ENCODE measurements at regions not wholly inside any gene's neighbourhood (a gene's known extent, or its start where the extent isn't known, plus 50 kb on each side); places are given as distances from the start of the nearest gene placed in this dataset.
"Not testable (repeated sequence)": the region's sequence is repeated elsewhere in the genome, so short reads cannot be mapped to it uniquely, and the experiment has no call there.

DNA sequence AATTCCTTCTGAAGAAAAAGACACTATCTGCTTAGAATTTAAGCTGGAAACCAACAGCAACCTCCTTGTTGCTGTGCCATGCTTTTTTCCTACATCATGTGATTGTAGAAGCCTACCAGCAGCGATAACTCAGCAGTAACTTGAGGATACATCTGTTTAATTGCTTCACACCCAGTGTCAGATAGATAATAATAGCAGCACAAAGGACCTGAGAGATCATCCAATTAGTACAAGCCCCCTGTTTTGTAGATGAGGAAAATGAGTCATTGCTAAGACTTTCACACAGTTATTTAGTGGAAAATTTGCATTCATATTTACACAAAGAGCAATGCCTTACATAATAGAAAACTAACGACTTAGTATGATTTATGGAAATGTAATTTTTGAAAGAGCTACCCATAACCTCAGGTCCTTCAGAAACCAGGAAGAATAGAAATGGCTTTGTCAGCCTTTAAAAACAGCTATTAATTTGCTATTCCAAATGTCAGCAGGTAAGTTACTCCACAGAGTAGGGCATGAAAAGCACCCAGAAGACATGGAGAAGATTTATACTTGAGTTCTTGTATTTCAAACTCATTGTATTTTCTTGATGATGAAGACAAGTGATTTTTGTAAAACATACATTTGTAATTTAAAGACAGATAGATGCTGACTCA, 93.7 kb upstream of the SGCG start:
- no peak for DNase-seq (ENCODE audit: low read depth)

DNA sequence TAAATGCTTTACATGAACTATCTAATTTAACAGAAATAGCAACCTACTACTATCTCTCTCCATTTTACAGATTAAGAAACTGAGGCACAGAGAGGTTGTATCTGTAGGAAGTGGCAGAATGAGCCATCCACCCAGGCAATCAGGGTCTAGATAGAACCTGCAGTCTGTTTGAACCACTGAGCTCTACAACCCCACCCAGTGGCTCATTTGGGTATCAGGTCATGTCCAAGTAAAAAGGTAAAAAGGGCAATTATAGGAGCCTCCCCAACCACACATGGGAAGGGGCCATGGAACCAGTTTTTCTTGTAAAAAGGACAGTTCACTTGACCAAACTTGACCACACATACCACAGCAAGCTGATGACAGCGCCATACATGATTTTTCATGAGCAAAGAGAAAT, 92.9 kb upstream of the SGCG start:
- DNase-seq (ENCODE audit: low read depth) = no peak

DNA sequence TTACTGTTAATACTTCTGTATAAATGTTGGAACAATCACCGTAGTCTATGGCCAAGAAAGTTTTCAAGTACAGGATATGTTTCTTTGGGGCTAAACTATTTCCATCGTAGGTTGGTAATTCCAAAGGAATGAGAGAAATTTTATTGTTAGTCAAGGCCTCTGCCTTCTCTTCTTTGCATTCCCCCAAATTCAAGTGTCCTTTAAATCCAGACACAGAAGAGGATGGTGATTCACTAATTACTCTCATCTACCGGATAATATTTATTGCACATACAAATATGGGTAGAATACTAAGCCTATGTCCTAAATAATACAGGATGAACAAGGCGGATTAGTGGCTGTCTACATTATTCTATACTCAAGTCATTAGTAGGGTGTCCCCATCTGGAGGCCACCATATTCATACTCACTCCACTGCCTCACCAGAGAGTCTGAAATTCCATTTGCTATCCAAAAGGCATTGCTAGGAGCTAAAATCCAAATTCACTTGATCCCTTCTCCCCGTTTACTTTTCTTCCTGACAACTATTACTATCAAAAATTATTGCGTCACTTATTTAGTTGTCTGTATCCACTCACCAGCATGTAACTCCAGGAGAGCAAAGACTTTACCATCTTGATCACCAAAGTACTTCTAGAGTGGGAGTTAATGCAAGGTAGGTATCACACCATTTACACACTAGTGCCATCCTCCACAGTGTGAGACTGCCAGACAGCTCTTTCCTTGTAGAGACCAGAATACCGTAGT, 82.4 kb upstream of the SGCG start:
- no peak for DNase-seq (ENCODE audit: low read depth)

DNA sequence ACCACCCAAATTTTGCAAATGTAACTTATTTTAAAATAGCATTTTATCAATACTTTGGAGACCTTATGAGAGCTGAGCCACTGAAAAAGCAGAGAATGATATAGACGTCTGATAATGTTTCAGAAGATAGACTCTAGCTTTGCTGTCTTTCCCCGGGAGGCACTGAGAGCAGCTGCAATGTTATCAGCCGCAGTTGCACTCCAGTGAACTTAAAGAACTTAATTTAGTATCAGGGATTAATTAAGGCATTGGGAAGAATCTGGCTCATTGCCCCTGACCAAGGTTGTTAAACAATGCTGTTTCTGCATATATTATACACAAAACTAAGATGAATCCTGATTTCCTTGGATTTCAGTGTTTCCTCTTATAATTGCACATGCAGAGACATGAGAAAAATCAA, 75.7 kb upstream of the SGCG start:
- DNase-seq (ENCODE audit: low read depth) = no peak

DNA sequence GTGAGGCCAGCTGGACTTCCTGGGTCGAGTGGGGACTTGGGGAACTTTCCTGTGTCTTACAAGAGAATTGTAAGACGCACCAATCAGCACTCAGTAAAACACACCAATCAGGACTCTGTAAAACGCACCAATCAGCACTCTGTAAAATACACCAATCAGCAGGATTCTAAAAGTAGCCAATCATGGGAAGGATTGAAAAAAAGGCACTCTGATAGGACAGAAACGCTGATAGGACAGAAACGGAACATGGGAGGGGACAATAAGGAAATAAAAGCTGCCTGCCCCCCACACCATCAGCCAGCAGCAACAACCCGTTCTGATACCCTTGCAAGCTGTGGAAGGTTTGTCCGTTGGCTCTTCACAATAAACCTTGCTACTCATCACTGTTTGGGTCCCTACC, 73.1 kb upstream of the SGCG start:
- no peak for DNase-seq (ENCODE audit: low read depth)

DNA sequence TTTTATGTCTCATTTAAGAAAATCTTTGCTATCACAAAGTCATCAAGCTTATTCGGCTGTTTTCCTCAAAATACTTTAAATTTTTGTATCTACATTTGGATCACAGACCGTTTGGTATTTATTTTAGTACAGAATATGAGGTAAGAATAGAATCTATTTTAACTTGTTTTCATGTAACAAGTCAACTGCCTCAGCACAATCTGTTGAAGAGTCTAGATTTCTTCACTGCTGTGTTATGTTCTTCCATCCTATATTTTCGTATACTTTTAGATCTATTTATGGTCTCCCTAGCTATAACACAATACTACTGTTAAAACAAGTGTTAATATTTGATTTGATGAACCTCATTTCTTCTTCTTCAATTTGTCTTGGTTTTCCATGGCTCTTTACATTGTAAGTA, 61.6 kb upstream of the SGCG start:
- DNase-seq (ENCODE audit: low read depth) = no peak

DNA sequence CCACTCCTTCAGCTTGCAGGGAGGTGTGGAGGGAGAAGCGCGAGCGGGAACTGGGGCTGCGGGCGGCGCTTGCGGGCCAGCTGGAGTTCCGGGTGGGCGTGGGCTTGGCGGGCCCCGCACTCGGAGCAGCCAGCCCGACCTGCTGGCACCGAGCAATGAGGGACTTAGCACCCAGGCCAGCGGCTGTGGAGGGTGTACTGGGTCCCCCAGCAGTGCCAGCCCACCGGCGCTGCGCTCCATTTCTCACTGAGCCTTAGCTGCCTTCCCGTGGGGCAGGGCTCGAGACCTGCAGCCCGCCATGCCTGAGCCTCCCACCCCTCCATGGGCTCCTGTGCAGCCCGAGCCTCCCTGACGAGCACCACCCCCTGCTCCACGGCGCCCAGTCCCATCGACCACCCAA, 53.2 kb upstream of the SGCG start:
- DNase-seq (ENCODE audit: low read depth) = not testable (repeated sequence)

DNA sequence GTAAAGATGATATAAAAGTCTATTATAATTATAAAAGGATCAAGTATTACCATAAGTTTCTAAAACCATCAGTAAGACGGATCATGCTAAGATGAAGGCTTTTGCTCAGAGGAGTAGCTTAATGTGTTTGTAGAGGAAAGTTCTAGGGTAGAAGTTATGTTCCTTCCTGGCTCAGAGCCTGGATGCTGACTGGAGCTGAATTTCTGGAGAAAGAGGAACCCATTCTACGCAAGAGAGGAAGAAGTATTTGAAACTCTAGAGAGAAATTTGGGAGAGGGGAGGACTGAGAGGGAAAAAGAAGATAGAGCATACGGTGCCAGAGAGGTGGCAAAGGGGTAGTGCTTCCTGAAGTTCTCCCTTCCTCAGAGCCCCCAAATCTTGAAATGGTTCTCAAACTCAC, 51.4 kb upstream of the SGCG start:
- no peak for DNase-seq (ENCODE audit: low read depth)

Measured in activated T-cell treated with anti-CD3 and anti-CD28 coated beads for 24 hours (primary cell).